AG10803 (cell line): ENCODE measurements at regions not wholly inside any gene's neighbourhood (a gene's known extent, or its start where the extent isn't known, plus 50 kb on each side); places are given as distances from the start of the nearest gene placed in this dataset.
"Not testable (repeated sequence)": the region's sequence is repeated elsewhere in the genome, so short reads cannot be mapped to it uniquely, and the experiment has no call there.

Experiments
- DNase-seq: peaks from one replicate; pipeline ENCODE4 v3.0.0; 2010; ENCODE audit warnings: low read depth
- H3K4me3 ChIP-seq: 2 replicates; pipeline ENCODE4 v1.5.1; 2011; ENCODE audit warnings: mild to moderate bottlenecking, low read length, control low read depth
- TF ChIP-seq, protein P1 (sequence below): conservative IDR thresholded peaks from 2 replicates; pipeline ENCODE4 v1.5.1; 2011; ENCODE audit warnings: mild to moderate bottlenecking, low read length, control low read depth, inconsistent platforms

DNA sequence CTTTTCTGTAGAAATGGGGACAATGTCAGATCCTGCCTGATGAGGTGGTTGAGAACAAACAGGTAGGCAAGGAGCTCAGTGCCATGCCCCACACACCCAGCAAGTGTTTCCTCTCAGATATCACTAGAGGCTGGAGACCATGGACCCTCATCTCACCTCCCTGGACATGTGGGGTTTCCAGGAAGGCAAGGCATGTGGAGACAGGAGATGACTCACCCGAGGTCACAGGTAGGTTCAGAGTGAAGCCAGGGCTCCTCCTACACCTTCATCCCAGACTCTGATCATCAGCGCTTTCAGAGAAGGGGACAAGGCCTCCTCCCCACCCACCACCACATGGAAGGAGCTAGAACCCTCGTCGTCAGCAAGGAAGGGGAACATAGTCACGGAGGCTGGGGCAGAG is 69.2 kb downstream of the MATN1 start:
- H3K4me3 ChIP-seq: no peak overlapping the region
- TF ChIP-seq, protein P1, sequence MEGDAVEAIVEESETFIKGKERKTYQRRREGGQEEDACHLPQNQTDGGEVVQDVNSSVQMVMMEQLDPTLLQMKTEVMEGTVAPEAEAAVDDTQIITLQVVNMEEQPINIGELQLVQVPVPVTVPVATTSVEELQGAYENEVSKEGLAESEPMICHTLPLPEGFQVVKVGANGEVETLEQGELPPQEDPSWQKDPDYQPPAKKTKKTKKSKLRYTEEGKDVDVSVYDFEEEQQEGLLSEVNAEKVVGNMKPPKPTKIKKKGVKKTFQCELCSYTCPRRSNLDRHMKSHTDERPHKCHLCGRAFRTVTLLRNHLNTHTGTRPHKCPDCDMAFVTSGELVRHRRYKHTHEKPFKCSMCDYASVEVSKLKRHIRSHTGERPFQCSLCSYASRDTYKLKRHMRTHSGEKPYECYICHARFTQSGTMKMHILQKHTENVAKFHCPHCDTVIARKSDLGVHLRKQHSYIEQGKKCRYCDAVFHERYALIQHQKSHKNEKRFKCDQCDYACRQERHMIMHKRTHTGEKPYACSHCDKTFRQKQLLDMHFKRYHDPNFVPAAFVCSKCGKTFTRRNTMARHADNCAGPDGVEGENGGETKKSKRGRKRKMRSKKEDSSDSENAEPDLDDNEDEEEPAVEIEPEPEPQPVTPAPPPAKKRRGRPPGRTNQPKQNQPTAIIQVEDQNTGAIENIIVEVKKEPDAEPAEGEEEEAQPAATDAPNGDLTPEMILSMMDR: no peak
- DNase-seq: no peak

DNA sequence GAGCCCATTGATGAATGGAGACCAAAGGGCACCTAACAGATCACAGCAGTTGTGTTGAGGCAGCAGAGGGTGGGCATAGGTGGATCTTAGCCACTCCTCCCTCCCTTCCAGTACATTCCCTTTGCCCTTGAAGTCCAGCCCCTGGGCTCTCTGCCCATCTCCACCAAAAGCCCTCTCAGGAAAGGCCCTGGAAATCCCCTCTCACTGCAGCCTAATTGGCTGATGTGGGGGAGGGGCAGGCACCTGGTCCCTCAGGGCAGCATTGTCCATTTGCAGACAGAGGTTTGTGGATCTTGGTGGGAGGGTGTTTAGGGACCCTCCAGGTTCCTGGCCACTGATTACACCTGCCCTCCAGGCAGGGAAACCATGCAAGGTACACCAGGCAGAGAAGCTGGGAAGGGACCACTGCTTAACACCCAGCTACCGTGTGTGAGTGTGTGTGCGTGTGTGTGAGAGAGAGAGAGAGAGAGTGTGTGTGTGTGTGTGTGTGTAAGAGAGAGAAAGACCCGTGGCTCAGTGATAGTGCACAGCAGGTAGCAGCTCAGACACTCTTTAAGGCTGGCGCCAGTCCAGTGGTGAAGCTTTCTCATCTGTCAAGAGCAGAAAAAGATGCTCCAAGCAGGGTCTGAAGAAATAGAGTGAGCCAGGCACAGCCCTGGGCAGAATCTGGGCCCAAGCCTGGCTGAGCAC is 71.1 kb downstream of the MATN1 start:
- TF ChIP-seq, protein P1: no peak
- DNase-seq: no peak
- no peak overlapping the region for H3K4me3 ChIP-seq

DNA sequence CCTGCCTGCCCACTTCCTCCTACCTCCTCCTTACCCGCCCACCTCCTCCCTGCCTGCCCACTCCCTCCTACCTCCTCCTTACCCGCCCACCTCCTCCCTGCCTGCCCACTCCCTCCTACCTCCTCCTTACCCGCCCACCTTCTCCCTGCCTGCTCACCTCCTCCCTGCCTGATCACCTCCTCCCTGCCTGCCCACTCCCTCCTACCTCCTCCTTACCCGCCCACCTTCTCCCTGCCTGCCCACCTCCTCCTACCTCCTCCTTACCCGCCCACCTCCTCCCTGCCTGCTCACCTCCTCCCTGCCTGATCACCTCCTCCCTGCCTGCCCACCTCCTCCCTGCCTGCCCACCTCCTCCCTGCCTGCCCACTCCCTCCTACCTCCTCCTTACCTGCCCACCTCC is 72.0 kb downstream of the MATN1 start:
- DNase-seq, H3K4me3 ChIP-seq: not testable (repeated sequence)

DNA sequence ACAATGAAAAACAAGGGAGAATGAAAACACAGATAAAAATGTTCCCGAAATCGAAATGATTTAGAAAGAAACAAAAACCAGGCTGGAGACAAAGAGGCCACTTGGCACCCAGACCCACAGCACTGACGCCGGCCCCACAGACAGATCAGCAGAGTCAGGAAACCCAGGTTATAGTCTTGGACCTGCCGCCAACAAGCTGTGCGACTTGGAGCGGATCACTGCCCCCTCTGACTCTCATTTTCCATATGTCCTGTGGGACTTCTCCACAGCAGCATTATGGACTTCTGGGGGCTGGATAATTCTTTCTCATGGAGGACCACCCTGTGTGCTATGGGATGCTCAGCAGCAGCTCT is 72.4 kb downstream of the MATN1 start:
- no peak overlapping the region for H3K4me3 ChIP-seq
- no peak for DNase-seq
- TF ChIP-seq, protein P1: no peak

DNA sequence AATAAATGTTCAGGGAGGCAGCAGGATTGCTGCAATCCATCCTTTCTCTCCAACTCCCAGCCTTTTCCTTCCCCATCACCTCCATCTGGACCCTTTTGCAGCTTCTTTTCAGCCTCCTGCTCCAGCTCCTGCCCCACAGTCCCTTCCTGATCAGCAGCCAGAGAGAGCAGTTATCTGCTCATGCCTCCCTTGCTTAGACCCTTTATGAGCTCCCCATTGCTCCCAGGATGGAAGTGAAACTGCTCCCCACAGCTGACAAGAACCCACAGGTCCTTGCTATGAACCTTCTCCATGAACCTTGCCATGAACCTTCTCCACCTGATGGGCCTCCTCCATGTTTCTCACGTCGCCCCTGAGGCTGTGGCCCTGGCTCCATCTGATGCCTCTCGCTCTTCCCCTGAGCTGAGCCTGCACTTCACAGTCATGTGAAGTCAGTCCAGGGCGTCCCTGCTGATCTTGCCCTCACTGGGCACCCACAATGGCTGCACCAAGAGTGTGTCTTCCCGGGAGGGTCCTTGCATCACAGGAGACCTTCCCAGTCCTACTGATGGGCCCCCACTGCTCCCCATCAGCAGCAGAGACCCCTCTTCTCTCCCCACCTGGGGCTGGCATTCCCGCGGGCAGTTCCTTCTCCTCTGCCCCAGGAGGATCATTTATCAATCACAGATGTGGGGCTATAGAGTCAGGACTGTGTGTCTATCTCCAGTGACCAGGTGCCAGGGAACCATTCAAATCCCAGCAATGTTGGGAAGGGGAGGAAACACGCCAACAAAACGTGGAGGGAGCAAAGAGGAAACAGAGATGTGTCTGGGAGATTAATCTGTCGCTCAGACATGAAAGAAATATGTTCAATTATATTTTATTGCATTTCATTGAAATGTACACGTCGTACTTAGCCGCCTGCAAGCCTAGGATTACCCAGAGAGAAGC is 73.1 kb downstream of the MATN1 start:
- no peak for DNase-seq
- TF ChIP-seq, protein P1: no peak
- no peak overlapping the region for H3K4me3 ChIP-seq

DNA sequence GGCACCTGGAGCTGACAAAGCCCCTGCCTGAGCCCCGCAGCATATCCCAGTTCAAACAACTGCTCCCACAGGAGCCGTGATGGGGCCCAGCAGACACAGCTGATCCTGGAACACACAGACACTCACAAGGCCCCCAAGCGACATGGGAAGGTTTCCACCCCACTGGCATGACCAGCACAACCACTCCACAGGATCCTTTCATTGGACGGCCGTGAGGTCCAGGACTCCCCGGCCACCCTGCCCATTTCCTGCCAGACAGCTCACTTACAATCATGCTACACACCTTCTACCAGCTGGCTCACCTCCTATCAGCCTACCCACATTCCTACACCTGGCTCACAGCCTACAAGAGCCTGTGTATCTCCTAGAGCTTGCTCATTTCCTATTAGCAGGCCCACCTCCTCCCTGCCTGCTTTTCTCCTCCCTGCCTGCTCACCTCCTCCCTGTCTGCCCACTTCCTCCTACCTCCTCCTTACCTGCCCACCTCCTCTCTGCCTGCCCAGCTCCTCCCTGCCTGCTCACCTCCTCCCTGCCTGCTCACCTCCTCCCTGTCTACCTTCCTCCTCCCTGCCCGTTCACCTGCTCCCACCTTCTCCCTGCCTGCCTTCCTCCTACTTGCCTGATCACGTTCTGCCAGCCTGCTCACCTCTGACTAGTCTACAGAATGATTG is 73.9 kb downstream of the MATN1 start:
- TF ChIP-seq, protein P1: no peak
- no peak for DNase-seq

DNA sequence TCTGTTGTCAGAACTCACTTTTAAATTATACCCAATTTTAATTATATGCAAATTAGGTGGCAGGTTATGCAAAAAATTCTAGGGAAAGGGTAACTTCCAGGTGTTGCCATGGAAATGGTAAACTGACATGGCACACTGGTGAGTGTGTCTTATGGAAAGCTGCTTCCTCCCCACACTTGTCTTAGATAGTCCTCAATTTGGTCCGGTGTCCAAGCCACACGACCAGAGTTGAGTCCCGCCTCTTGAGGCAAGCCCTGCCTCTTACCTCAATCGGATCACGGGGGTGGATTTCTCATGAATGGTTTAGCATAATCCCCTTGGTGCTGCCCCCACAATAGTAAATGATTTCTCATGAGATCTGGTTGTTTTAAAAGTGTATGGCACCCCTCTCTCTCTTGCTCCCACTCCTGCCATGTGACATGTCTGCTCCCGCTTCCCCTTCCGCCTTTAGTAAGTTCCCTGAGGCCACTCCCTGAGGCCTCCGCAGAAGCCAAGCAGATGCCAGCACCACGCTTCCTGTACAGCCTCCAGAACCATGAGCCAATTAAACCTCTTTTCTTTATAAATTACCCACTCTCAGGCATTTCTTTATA is 74.9 kb downstream of the MATN1 start:
- no peak for DNase-seq
- H3K4me3 ChIP-seq: no peak overlapping the region
- TF ChIP-seq, protein P1: no peak

More for the DNA sequence above, 73.9 kb downstream of the MATN1 start:
- H3K4me3 ChIP-seq: no peak overlapping the region
